ENCODE measurements at regions not wholly inside any gene's neighbourhood (a gene's known extent, or its start where the extent isn't known, plus 50 kb on each side); places are given as distances from the start of the nearest gene placed in this dataset.

DNA sequence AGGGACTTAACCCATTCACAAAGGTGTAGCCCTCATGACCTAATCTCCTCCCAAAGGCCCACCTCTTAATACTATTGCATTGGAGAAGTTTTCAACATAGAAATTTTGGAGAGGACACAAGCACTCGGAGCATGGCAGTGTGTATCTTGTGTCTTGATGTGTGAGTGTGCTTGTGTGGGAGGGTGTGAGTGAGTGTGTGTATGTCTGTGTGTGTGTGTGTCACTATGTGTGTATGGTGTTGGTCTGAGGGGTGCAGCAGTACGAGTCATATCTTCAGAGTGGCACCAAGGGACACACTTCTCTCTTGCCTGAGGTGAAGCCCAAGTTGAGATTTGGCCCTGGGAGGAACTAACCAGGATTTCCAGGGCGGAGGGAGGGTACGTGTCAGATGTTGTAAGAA is 73.7 kb downstream of the NAV1 start:
- DNase-seq, result no peak

DNA sequence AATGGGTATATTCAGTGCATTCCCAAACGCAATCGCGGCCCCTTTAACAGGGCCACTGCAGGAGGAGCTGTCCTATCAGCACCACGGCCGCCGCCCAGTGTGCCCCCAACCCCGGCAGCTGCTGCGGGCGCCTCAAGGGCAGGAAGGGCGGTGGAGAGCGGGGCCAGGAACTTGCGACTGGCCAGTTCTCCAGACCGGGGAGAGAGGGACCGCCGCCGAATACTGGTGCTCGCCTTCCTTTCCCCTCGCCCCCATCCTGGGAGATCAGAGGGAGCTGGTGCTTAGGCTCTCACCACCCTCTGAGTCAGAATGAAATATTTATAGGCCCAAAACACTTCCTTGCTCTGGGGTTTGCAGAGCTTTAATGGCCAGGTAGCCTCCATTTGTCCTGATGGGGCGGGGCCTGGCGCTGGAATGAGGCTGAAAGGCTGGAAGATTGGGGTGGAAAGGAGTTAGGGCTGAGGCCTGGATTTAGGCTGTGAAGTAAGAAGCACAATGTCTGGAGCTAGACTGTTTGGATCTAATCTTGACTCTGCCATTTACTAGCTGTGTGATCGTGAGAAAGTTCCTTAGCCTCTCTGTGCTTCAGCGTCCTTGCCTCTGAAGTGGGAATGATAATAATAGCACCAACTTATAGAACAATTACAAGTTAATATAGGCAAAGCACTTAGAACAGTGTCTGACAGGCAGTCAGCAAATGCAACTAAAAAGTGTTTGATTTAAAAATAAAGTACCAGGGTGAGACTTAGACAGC is 75.5 kb downstream of the NAV1 start:
- DNase-seq, result no peak

DNA sequence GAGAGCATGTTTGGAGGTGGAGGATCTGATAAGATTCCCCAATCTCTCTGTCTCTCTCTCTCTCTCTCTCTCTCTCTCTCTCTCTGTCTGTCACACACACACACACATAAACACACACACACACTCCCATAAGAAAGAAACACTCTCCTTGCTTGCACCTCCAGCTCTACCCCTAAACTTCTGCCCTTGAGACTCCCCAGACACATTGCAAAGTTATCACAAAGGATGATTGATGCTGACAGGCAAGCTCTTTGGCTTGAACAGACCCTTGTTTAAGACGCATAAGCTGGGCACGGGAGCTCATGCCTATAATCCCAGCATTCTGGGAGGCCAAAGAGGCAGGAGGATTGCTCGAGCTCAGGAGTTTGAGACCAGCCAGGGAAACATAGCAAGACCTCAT is 78.2 kb downstream of the NAV1 start:
- DNase-seq, result no peak

GRCh38 chr1:201618389-201618788 is 79.5 kb downstream of the NAV1 start:
- no peak for DNase-seq

DNA sequence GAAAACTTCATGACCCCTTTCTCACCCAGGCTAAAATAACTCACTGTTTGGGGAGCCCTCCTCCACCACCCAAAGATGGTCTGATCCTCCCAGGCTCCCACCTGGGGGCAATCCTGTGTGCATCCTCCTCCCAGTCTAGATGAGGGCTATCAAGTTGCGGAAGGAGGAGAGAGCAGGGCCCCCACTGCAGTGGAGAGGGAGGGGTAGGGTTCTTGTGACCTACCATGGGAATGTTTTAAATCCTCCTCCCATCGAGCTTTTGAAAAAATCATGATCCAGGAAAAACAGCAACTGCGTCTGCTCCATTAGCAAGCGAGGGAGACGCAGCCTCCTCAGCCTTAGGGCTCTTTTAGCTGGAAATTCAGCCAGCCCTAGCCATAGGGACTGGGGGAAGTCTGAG is 80.0 kb downstream of the NAV1 start:
- no peak for DNase-seq

DNA sequence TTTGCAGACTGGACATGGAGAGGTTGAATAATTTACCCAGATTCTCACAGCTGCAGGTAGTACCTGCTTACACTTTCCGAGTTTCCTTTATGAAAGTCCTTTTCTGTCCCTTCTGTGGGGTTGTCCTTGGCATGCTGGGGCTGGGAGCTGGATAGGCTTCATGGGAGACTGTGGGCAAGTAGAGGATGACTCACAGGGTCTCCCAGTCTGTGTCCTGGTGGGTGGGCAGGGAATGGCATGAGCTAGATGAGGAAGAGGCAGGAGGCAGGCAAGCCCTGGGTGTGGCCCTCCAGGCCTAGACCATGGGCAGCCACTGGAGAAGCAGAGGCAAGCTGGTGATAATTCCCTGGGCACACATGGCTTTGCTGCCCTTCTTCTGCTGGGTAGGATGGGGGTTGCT is 80.6 kb downstream of the NAV1 start:
- DNase-seq, result no peak

DNA sequence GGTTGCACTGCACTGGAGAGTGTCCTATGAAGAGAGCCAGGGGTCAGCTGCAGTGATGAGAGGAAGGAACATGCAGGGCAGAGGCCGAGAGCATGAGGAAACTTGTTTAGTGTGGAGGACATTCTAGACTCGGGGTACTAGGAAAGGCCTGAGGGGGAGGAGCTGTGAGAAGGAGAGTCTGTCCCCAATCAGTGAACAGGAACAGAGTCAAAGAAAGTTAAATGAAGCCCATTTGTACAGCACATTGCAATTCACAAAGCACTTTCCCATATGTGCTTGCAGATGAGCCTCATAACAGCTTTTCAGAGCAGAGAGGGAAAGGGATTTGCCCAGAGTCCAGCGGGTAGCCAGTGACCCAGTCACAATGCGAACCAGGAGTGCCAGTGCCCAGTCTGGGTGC is 83.4 kb downstream of the NAV1 start:
- no peak for DNase-seq

GRCh38 chr1:201622824-201623223 is 83.9 kb downstream of the NAV1 start:
- no peak for DNase-seq

DNA sequence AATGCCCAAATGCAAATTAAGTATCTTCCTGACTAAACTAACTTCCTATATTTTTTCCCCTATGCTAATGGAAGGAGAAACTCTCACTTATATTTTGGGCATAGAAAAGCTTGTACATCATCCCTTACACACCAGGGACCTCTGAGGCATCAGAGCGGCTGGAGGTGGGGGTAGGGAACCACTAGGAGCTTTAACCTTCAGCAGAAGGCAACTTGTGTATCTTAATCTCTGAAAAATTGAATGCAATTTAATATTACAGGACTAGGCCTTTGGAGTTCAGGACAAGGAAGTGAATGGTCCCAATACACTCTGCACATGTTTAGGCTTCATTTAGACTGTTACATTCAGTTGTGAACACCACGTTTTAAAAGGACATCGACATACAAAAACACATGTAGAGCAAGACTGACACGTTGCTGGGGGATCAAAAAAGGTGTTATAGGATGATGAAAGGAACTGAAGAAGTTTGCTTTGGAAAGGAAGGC is 85.9 kb downstream of the NAV1 start:
- no peak for DNase-seq

DNA sequence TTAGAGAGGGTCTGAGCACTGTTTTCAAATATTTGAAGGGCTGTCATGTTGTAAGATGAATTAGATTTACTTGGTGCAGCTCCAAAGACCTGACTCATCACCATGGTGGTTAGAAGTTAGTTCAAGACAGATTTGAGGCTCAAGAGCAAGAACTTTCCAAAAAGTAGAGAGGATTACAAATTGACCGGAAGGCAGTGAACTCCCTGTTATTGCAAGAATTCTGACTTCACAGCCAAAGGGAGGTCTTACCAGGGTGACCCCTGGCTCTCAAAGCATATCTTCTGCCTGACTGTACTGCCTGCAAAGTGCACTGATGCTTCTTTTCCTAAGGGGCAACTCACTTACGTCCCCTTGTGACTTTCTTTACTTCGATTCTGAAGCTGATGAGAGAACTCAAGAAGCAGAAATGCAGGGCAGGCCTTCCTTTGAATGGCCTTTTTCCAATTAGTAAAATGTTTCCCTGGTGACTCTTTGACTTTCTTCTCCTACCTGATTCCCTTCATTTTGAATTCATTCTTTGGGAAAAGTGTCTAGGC is 86.4 kb downstream of the NAV1 start:
- no peak for DNase-seq

DNA sequence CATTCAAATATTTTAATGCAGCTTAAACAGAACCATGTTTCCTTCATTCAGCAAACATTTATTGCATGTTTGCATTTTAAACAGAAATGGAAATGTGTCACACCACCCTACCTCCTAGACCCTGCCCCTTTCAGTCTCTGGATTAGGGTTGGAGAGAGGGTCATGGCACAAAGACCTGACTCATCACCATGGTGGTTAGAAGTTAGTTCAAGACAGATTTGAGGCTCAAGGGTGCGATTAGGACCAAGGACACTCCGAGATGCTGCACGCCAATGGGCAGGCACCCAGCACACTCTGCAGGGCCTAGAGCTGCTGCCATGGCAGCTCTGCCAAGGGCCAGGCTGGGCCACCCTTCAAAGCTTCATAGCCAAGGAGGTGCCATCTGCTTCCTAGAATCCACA is 86.9 kb downstream of the NAV1 start:
- DNase-seq, result no peak

GRCh38 chr1:201626629-201627275 is 87.8 kb downstream of the NAV1 start:
- DNase-seq, result no peak

DNA sequence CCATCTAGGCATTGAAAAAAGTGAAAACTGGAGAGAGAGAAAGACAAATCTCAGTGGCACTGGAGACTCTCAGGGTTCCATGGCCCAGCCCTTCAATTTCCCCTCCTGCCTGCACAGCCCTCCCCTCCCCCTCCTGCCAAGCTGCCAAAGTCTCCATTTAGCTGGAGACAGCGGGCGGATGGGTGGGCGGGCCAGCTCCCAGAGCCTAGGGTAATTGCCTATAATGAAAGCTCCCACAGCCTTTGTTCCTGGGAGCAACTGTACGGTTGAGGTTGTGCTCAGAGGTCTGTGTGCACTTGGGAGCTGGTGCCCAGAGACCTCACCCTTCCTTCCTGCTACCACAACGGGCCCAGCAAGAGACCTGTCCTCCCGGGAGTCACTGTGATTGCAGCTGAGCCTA is 89.6 kb downstream of the NAV1 start:
- no peak for DNase-seq

DNA sequence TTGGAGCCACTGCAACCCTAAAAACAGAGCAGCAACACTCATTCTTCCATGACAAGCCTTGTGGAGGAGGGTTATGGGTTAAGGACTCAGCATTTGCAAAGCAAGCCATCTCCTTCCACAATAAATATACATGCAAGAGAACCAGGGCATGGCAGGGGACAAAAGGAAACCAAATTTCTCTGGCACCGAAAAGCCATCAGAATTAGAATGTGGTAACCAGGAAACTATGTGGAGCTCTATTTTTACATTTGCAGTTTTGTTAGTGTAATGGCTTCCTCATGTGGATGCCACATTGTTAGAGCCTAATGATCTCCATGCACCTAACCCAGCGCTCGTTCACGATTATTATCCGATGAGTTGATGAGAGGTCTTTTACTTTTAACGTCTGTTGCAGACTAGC is 91.7 kb downstream of the NAV1 start:
- no peak for DNase-seq

- DNase-seq, result no peak
Observed at GRCh38 chr1:201631037-201631436, 92.1 kb downstream of the NAV1 start.

DNA sequence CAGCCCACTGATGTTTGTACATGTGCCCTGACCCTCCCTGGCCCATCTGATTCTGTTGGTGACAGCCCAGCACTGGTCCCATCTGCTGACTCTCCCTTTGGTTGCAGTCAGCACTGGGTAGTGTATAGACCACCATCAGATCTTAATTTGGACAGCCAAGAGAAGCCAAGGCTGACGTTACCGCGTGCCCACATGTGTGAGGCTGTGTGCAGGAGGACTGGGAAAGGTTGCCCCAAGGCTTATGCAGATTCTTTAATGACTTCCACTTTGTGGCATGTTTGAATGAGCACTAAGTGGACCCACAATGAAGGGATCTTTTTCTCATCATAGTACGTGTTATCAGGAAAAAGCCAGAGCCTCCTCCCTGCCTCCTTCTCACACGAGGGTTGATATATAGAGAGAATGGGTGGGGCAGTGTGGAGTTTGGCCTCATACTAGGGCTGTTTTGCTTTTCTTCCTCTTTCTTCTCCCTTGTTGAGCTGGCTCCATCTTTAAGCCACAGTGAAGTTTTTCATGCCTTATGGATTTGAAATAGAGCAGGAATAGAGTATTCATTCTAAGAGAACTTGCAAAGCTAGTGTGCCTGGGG is 93.5 kb downstream of the NAV1 start:
- no peak for DNase-seq

- DNase-seq, result no peak
Observed at GRCh38 chr1:201633297-201633696, 94.4 kb downstream of the NAV1 start.

- no peak for DNase-seq
Observed at GRCh38 chr1:201633811-201634210, 94.9 kb downstream of the NAV1 start.

DNA sequence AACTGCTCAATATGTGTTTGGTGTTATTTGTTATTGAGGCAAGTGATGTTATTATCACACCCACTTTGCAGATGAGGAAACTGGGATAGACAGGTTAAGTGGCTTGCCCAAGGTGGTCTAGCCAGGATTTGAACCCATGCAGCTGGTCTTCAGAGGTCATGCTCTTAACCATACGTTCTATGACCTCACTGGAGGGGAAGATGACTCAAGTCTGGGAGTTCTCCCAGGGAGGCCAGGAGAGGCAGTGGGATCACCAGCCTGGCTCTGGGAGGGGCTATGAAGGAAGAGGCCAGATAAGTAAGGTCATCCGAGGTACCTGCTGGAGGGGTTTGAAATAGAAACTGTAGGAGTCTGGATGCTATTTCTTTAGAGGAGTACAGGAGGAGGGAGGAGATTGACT is 95.3 kb downstream of the NAV1 start:
- DNase-seq, result no peak

GRCh38 chr1:201636097-201636496 is 97.2 kb downstream of the NAV1 start:
- no peak for DNase-seq

GRCh38 chr1:201636510-201636971 is 97.6 kb downstream of the NAV1 start:
- no peak for DNase-seq

DNA sequence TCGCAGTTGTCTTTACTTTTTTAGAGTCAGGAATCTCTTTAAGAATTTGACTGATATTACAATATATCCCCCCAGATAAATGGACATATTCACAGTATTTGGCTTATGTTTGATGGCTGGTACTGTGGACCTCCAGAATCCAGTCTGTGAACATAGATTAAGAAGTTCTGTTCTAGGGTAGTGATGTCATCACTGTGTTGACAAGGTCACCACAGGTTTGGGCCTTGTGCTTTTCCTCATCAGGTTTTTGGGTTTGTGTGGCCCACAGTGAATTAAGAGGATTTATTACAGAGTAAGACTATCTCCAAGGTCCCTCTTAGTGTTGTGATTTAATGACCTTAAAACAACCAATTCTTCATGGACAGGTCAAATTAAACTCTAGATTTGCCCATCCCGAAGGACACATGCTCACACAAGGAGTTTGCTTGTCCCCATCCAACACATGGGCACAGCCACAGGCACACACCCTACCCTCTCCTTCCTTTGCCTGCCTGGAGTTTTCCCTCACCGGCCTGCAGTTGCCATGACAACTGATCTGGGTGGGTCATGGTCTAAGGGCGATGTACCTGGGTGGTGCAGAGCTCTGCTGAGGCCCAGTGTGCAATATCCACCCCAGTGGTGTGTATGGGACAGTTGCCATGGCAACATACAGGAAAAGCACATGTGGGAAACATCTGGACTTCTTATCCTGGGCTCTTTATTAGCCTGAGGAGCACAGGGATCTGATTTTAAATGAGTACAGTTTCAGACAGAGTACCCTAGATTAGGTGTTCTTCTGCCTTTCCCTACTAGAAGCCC is 98.6 kb downstream of the NAV1 start:
- DNase-seq, result no peak

GRCh38 chr1:201639391-201639790 is 100.5 kb downstream of the NAV1 start:
- no peak for DNase-seq
